ENCODE measurements at regions not wholly inside any gene's neighbourhood (a gene's known extent, or its start where the extent isn't known, plus 50 kb on each side); places are given as distances from the start of the nearest gene placed in this dataset.

GRCh38 chr1:229980009-229980408 lies 87.0 kb upstream of the GALNT2 start:
- no peak for FAIRE-seq

GRCh38 chr1:229981736-229982135 lies 85.3 kb upstream of the GALNT2 start:
- FAIRE-seq = no peak

- FAIRE-seq = no peak
Observed at GRCh38 chr1:229984310-229984991, 82.6 kb upstream of the GALNT2 start.

GRCh38 chr1:229984992-229985612 lies 81.9 kb upstream of the GALNT2 start:
- no peak for FAIRE-seq

- FAIRE-seq = no peak
Observed at GRCh38 chr1:229985613-229986010, 81.4 kb upstream of the GALNT2 start.

GRCh38 chr1:229986737-229987337 lies 80.2 kb upstream of the GALNT2 start:
- FAIRE-seq = no peak

GRCh38 chr1:229987953-229988352 lies 79.1 kb upstream of the GALNT2 start:
- FAIRE-seq = no peak

- no peak for FAIRE-seq
Observed at GRCh38 chr1:229988534-229988933, 78.5 kb upstream of the GALNT2 start.

GRCh38 chr1:229989591-229990248 lies 77.3 kb upstream of the GALNT2 start:
- no peak for FAIRE-seq

- FAIRE-seq = no peak
Observed at GRCh38 chr1:229990326-229990725, 76.7 kb upstream of the GALNT2 start.

GRCh38 chr1:229991104-229991513 lies 75.9 kb upstream of the GALNT2 start:
- FAIRE-seq = no peak

GRCh38 chr1:229991724-229992333 lies 75.2 kb upstream of the GALNT2 start:
- FAIRE-seq = no peak

GRCh38 chr1:229993060-229993459 lies 74.0 kb upstream of the GALNT2 start:
- FAIRE-seq = no peak

- no peak for FAIRE-seq
Observed at GRCh38 chr1:229993894-229994293, 73.1 kb upstream of the GALNT2 start.

GRCh38 chr1:229999004-229999670 lies 67.9 kb upstream of the GALNT2 start:
- FAIRE-seq = no peak

GRCh38 chr1:230000493-230001184 lies 66.4 kb upstream of the GALNT2 start:
- no peak for FAIRE-seq

GRCh38 chr1:230002164-230002803 lies 64.8 kb upstream of the GALNT2 start:
- FAIRE-seq = no peak

GRCh38 chr1:230003409-230003808 lies 63.6 kb upstream of the GALNT2 start:
- no peak for FAIRE-seq

- no peak for FAIRE-seq
Observed at GRCh38 chr1:230005040-230005439, 62.0 kb upstream of the GALNT2 start.

GRCh38 chr1:230008721-230009120 lies 58.3 kb upstream of the GALNT2 start:
- no peak for FAIRE-seq

GRCh38 chr1:230009611-230010313 lies 57.3 kb upstream of the GALNT2 start:
- no peak for FAIRE-seq
